GM12892 (cell line): ENCODE measurements at regions not wholly inside any gene's neighbourhood (a gene's known extent, or its start where the extent isn't known, plus 50 kb on each side); places are given as distances from the start of the nearest gene placed in this dataset.

ENCODE experiments used
- DNase-seq: peaks from one replicate; pipeline ENCODE4 v3.0.0; 2011; ENCODE audit not compliant: insufficient read length
- FAIRE-seq: peaks from 2 replicates; lab custom pipeline; 2011; peaks lifted over from hg19 to GRCh38; lab: Jason Lieb, UNC
- POLR2A ChIP-seq: IDR thresholded peaks from 2 replicates; pipeline ENCODE4 v1.6.1; 2011; ENCODE audit warnings: low read depth, low read length, control low read depth
- POLR2AphosphoS5 ChIP-seq: IDR thresholded peaks from 2 replicates; pipeline ENCODE4 v1.6.1; 2011; ENCODE audit warnings: low read depth, low read length, control low read depth
- TAF1 ChIP-seq: IDR thresholded peaks from 2 replicates; pipeline ENCODE4 v1.6.1; 2011; ENCODE audit warnings: low read depth, mild to moderate bottlenecking, control low read depth, low read length, borderline replicate concordance

GRCh38 chr17:79246225-79247190, 171.9 kb downstream of the ENGASE start:
- DNase-seq (no peak), FAIRE-seq (no peak)
- TF ChIP-seq POLR2A = no peak
- no peak for TF ChIP-seq POLR2AphosphoS5
- no peak for TF ChIP-seq TAF1

GRCh38 chr17:79244665-79245064, 170.0 kb downstream of the ENGASE start:
- TF ChIP-seq POLR2A = no peak
- no peak for TF ChIP-seq TAF1
- TF ChIP-seq POLR2AphosphoS5 = no peak
- FAIRE-seq (no peak), DNase-seq (no peak)

GRCh38 chr17:79243996-79244395, 169.4 kb downstream of the ENGASE start:
- DNase-seq = no peak
- no peak for TF ChIP-seq POLR2A
- no peak for TF ChIP-seq TAF1
- no peak for TF ChIP-seq POLR2AphosphoS5
- FAIRE-seq = no peak

GRCh38 chr17:79243603-79243990, 169.0 kb downstream of the ENGASE start:
- no peak for TF ChIP-seq POLR2AphosphoS5
- no peak for TF ChIP-seq POLR2A
- TF ChIP-seq TAF1 = no peak
- FAIRE-seq = no peak

GRCh38 chr17:79242873-79243602, 168.4 kb downstream of the ENGASE start:
- no peak for DNase-seq
- FAIRE-seq = no peak
- TF ChIP-seq POLR2A (no peak), POLR2AphosphoS5 (no peak), TAF1 (no peak)

More at GRCh38 chr17:79243603-79243990, 169.0 kb downstream of the ENGASE start:
- DNase-seq = no peak

GRCh38 chr17:79242393-79242792, 167.8 kb downstream of the ENGASE start:
- TF ChIP-seq POLR2AphosphoS5 = no peak
- no peak for TF ChIP-seq TAF1
- TF ChIP-seq POLR2A = no peak
- no peak for FAIRE-seq
- DNase-seq = no peak

GRCh38 chr17:79241616-79242015, 167.0 kb downstream of the ENGASE start:
- FAIRE-seq (no peak), DNase-seq (no peak)
- no peak for TF ChIP-seq TAF1
- no peak for TF ChIP-seq POLR2AphosphoS5
- no peak for TF ChIP-seq POLR2A

- DNase-seq = no peak
- FAIRE-seq = no peak
- no peak for TF ChIP-seq POLR2A
- TF ChIP-seq TAF1 = no peak
- TF ChIP-seq POLR2AphosphoS5 = no peak
These were observed 164.6 kb downstream of the ENGASE start for GRCh38 chr17:79239205-79239604.

GRCh38 chr17:79237448-79238053, 162.9 kb downstream of the ENGASE start:
- TF ChIP-seq POLR2AphosphoS5 (no peak), TAF1 (no peak), POLR2A (no peak)
- no peak for FAIRE-seq
- no peak for DNase-seq

- no peak for TF ChIP-seq POLR2AphosphoS5
- no peak for TF ChIP-seq TAF1
- TF ChIP-seq POLR2A = no peak
- DNase-seq = no peak
- FAIRE-seq = no peak
These were observed 161.2 kb downstream of the ENGASE start for GRCh38 chr17:79235808-79236207.
